ENCODE measurements at regions not wholly inside any gene's neighbourhood (a gene's known extent, or its start where the extent isn't known, plus 50 kb on each side); places are given as distances from the start of the nearest gene placed in this dataset.
"Not testable (repeated sequence)": the region's sequence is repeated elsewhere in the genome, so short reads cannot be mapped to it uniquely, and the experiment has no call there.

- no peak for DNase-seq (ENCODE audit: low read depth)
- H3K4me3 ChIP-seq (ENCODE audit: low read depth, low read length) = no peak overlapping the region
- TF ChIP-seq CTCF (IDR thresholded peaks at IDR 0.05; ENCODE audit: control insufficient read depth, extremely low read depth, insufficient read depth) = no peak
These were observed 1911.5 kb upstream of the AGA start for GRCh38 chr4:179353786-179354185.

GRCh38 chr4:179361978-179362486, 1919.8 kb upstream of the AGA start:
- TF ChIP-seq CTCF (IDR thresholded peaks at IDR 0.05; ENCODE audit: control insufficient read depth, extremely low read depth, insufficient read depth) = no peak
- DNase-seq (ENCODE audit: low read depth) = no peak
- H3K4me3 ChIP-seq (ENCODE audit: low read depth, low read length) = no peak overlapping the region

DNA sequence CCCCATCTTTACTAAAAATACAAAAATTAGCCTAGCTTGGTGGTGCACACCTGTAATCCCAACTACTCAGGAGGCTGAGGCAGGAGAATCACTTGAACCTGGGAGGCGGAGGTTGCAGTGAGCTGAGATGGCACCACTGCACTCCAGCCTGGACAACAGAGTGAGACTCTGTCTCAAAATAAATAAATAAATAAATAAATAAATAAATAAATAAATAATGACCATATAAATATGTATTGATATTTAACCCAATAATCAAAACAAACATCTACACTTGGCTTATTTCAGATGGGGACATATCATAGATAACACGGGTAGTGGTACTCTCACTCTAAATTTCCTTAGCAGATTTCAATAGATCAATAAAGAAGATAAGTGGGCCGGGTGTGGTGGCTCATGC, 1923.7 kb upstream of the AGA start:
- not testable (repeated sequence) for DNase-seq (ENCODE audit: low read depth); H3K4me3 ChIP-seq (ENCODE audit: low read depth, low read length)

DNA sequence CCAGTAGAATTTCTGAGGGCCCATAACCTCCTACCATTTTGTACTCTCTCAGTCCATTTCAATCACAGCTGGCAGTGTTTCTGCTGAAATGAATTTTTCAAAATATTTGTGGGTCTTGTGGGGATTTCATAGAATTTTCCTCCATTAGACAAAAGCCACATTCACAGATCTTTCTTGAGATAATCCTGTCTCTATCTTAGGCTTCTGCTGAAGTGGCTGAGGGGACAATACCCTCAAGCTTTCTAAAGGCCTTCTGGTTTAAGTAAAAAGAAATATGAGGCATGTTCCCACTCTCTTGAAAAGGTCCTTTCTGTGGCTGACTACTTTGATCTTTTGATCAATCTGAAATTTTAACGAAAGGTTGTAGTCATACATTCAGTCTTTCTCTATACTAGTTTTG, 1930.0 kb upstream of the AGA start:
- no peak for DNase-seq (ENCODE audit: low read depth)
- TF ChIP-seq CTCF (IDR thresholded peaks at IDR 0.05; ENCODE audit: control insufficient read depth, extremely low read depth, insufficient read depth) = no peak
- no peak overlapping the region for H3K4me3 ChIP-seq (ENCODE audit: low read depth, low read length)

GRCh38 chr4:179372746-179373145, 1930.5 kb upstream of the AGA start:
- no peak overlapping the region for H3K4me3 ChIP-seq (ENCODE audit: low read depth, low read length)
- no peak for TF ChIP-seq CTCF (IDR thresholded peaks at IDR 0.05; ENCODE audit: control insufficient read depth, extremely low read depth, insufficient read depth)
- DNase-seq (ENCODE audit: low read depth) = no peak

GRCh38 chr4:179378847-179379246, 1936.6 kb upstream of the AGA start:
- not testable (repeated sequence) for DNase-seq (ENCODE audit: low read depth)

GRCh38 chr4:179392787-179393186, 1950.5 kb upstream of the AGA start:
- TF ChIP-seq CTCF (IDR thresholded peaks at IDR 0.05; ENCODE audit: control insufficient read depth, extremely low read depth, insufficient read depth) = no peak
- no peak overlapping the region for H3K4me3 ChIP-seq (ENCODE audit: low read depth, low read length)
- DNase-seq (ENCODE audit: low read depth) = no peak

More at GRCh38 chr4:179378847-179379246, 1936.6 kb upstream of the AGA start:
- not testable (repeated sequence) for H3K4me3 ChIP-seq (ENCODE audit: low read depth, low read length)

DNA sequence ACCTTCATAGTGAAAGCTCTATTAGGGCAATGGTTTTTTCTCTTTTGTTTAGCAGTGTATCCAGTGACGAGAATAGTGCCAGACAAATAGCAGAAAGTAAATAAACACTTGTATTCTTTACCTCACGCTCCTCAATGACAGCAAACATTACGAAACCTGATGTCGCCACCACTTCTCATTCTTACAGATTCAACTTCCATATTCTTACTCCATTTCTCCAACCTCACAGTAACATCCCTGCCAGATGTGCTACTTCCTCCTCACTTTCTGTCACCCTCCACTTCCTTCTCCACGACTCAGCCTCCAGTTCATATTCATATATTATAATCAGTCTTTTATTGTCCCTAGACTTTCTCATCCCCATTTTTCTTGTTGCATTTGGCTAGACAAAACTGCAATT, 1956.2 kb upstream of the AGA start:
- DNase-seq (ENCODE audit: low read depth) = no peak
- no peak for TF ChIP-seq CTCF (IDR thresholded peaks at IDR 0.05; ENCODE audit: control insufficient read depth, extremely low read depth, insufficient read depth)
- H3K4me3 ChIP-seq (ENCODE audit: low read depth, low read length) = no peak overlapping the region

Data from LNCaP clone FGC (cell line).